HepG2 (cell line): ENCODE measurements at regions not wholly inside any gene's neighbourhood (a gene's known extent, or its start where the extent isn't known, plus 50 kb on each side); places are given as distances from the start of the nearest gene placed in this dataset.

ENCODE experiments used
- ATAC-seq: fragments of 200-7000 bp; cut with Tn5 transposase; 3 replicates; pipeline ENCODE4 v1.9.1; 2020; ENCODE audit warnings: mild to moderate bottlenecking, moderate library complexity
- BruUV-seq: library from RNA; stranded (reverse); fragments of 400-500 nt; replicated peaks from 2 replicates; lab custom pipeline; 2021; lab: Mats Ljungman, UMichigan
- CTCF ChIA-PET: fragments of 300-600 bp; formaldehyde crosslinking; extraction: SDS; loops from one replicate; lab custom pipeline; 2021; ENCODE audit warnings: low total read pairs, inconsistent platforms, low intra/inter-chr PET ratio; lab: Yijun Ruan, JAX
- POLR2A ChIA-PET: fragments of 350-600 bp; sonication (Branson Sonifier 250); formaldehyde crosslinking; loops from one replicate; lab custom pipeline; 2020; ENCODE audit warnings: antibody characterized with exemption, inconsistent platforms; lab: Yijun Ruan, JAX
- DNase-seq: peaks from one replicate; pipeline ENCODE4 v3.0.0-alpha.2; 2015; ENCODE audit warnings: low spot score
- FAIRE-seq: peaks from 3 replicates; lab custom pipeline; 2011; peaks lifted over from hg19 to GRCh38; lab: Jason Lieb, UNC
- H2AFZ ChIP-seq: one replicate; pipeline ENCODE4 v1.6.1; 2011; ENCODE audit warnings: low read length, inconsistent platforms
- H3K27ac ChIP-seq: fragments of 300-600 bp; 3 replicates; pipeline ENCODE4 v1.8.0; 2011; ENCODE audit warnings: mixed run types, mild to moderate bottlenecking, mixed read lengths, low read length, inconsistent platforms; ENCODE audit not compliant: insufficient read depth; ENCODE audit errors: extremely low read length
- H3K27me3 ChIP-seq, 2 experiments: fragments of 200-600 bp in 1 of 2; 2 replicates in 1 of 2; 3 replicates in 1 of 2; pipeline versions ENCODE4 v1.6.0 to v1.8.0; 2011; ENCODE audit warnings: low read length in 2 of 2, mild to moderate bottlenecking in 2 of 2, moderate library complexity in 2 of 2, inconsistent platforms in 1 of 2; ENCODE audit not compliant: insufficient read depth in 2 of 2, control insufficient read depth in 1 of 2
- H3K36me3 ChIP-seq, 2 experiments: fragments of 200-600 bp in 1 of 2; replicated peaks in 1 of 2; 2 replicates in 1 of 2; 3 replicates in 1 of 2; pipeline versions ENCODE4 v1.5.1 to v1.8.0; 2011; ENCODE audit warnings: low read length in 2 of 2, inconsistent platforms in 1 of 2; ENCODE audit not compliant: insufficient read depth in 2 of 2, control insufficient read depth in 1 of 2
- H3K4me1 ChIP-seq: 2 replicates; pipeline ENCODE4 v1.5.1; 2012; ENCODE audit warnings: low read length, inconsistent platforms; ENCODE audit not compliant: insufficient read depth
- H3K4me2 ChIP-seq: 2 replicates; pipeline ENCODE4 v1.6.0; 2011; ENCODE audit warnings: low read depth, low read length, inconsistent platforms
- H3K4me3 ChIP-seq, 3 experiments: fragments of 200-600 bp in 1 of 3; sonication (generic), shearing (Covaris generic) in 1 of 3; replicated peaks in 1 of 3; 2 replicates each; pipeline ENCODE4 v1.5.1; 2011 to 2016; ENCODE audit warnings: low read length in 3 of 3, inconsistent platforms in 2 of 3, low read depth in 2 of 3, mild to moderate bottlenecking in 2 of 3, control low read depth in 1 of 3, mixed read lengths in 1 of 3; ENCODE audit not compliant: insufficient read depth in 1 of 3
- H3K79me2 ChIP-seq: one replicate; pipeline ENCODE4 v1.6.1; 2011; ENCODE audit warnings: low read length, inconsistent platforms; ENCODE audit not compliant: insufficient read depth
- H3K9ac ChIP-seq: 2 replicates; pipeline ENCODE4 v1.6.0; 2011; ENCODE audit warnings: mild to moderate bottlenecking, low read depth, low read length, inconsistent platforms; ENCODE audit not compliant: insufficient read depth
- H3K9me3 ChIP-seq: 2 replicates; pipeline ENCODE4 v1.5.1; 2012; ENCODE audit warnings: mild to moderate bottlenecking, low read length
- H4K20me1 ChIP-seq: 2 replicates; pipeline ENCODE4 v1.6.0; 2011; ENCODE audit warnings: inconsistent platforms, mild to moderate bottlenecking, low read length, moderate library complexity; ENCODE audit not compliant: insufficient read depth
- ATF5 ChIP-seq: sonication (generic); formaldehyde crosslinking; IDR thresholded peaks from 2 replicates; pipeline ENCODE4 v1.4.0; 2020; ENCODE audit warnings: mild to moderate bottlenecking, low read depth, missing genetic modification reagents
- CHD2 ChIP-seq: IDR thresholded peaks from 2 replicates; pipeline ENCODE4 v1.6.1; 2011; ENCODE audit warnings: low read depth, low read length, improper control_type of control experiment
- EEA1 ChIP-seq: sonication (generic); formaldehyde crosslinking; IDR thresholded peaks from 2 replicates; pipeline ENCODE4 v1.5.1; 2020; ENCODE audit warnings: mild to moderate bottlenecking, missing genetic modification reagents, borderline replicate concordance
- EZH2 ChIP-seq: conservative IDR thresholded peaks from 2 replicates; pipeline ENCODE4 v1.6.1; 2012; ENCODE audit warnings: mild to moderate bottlenecking, low read depth, low read length, moderate library complexity
- KDM1A ChIP-seq: IDR thresholded peaks from 2 replicates; pipeline ENCODE4 v1.6.1; 2016; ENCODE audit warnings: missing compliant biosample characterization
- LBX2 ChIP-seq: sonication (generic); formaldehyde crosslinking; IDR thresholded peaks from 2 replicates; pipeline ENCODE4 v1.5.0; 2020; ENCODE audit warnings: missing genetic modification reagents, mild to moderate bottlenecking, borderline replicate concordance
- SAP130 ChIP-seq: IDR thresholded peaks from 2 replicates; pipeline ENCODE4 v1.6.1; 2016; ENCODE audit warnings: low read depth
- ZBED4 ChIP-seq: sonication (generic); formaldehyde crosslinking; IDR thresholded peaks from 2 replicates; pipeline ENCODE4 v1.4.0; 2020; ENCODE audit warnings: missing genetic modification reagents, borderline replicate concordance
- ZNF329 ChIP-seq: sonication (generic); formaldehyde crosslinking; IDR thresholded peaks from 2 replicates; pipeline ENCODE4 v1.9.0; 2021; ENCODE audit warnings: low read depth, mild to moderate bottlenecking, missing genetic modification reagents
- ZNF34 ChIP-seq: sonication (generic); formaldehyde crosslinking; IDR thresholded peaks from 2 replicates; pipeline ENCODE4 v1.4.0; 2020; ENCODE audit warnings: mild to moderate bottlenecking, missing genetic modification reagents, borderline replicate concordance
- ZNF788 ChIP-seq: sonication (generic); formaldehyde crosslinking; IDR thresholded peaks from 2 replicates; pipeline ENCODE4 v1.5.0; 2020; ENCODE audit warnings: mild to moderate bottlenecking, missing genetic modification reagents, borderline replicate concordance
- WGBS: methylation state at CpG from one replicate; pipeline ENCODE4 v1.1.6; 2017; ENCODE audit warnings: low lambda C conversion rate; 5-methylcytosine and 5-hydroxymethylcytosine counted together
- in situ Hi-C: cut with HindIII; loops from 2 replicates; pipeline ENCODE4 v1.10.0; 2017; ENCODE audit warnings: low pct_unique_long_range_greater_than_20kb; ENCODE audit not compliant: extremely low pct_ligation_motif_present
- intact Hi-C: fragments of 100-400 bp; cut with micrococcal nuclease; formaldehyde crosslinking; loops from one replicate; pipeline ENCODE4 v1.10.0; 2022; ENCODE audit not compliant: unreplicated experiment

GRCh38 chr20:60507087-60507694, 549.0 kb downstream of the CDH26 start:
- CTCF ChIA-PET = no interaction called here
- WGBS = 24% methylated on average over 9 of the region's 9 CpGs
- ATAC-seq (no peak), DNase-seq (no peak), FAIRE-seq (no peak)
- BruUV-seq = no TSS peak
- Histone ChIP-seq H3K4me3 (no peak overlapping the region), H3K36me3 (no peaks in the 10 kb centered on the region), H3K4me1 (no peaks in the 10 kb centered on the region), H4K20me1 (no peaks in the 10 kb centered on the region), H2AFZ (no peak overlapping the region), H3K4me2 (no peak overlapping the region), H3K79me2 (no peaks in the 10 kb centered on the region), H3K9me3 (peaks cover 47% of the 10 kb centered on the region), H3K9ac (no peak overlapping the region), H3K27me3 (no peaks in the 10 kb centered on the region), H3K27ac (no peak overlapping the region)
- intact Hi-C loops (no loop called here), in situ Hi-C loops (no loop called here)
- POLR2A ChIA-PET = no interaction called here
- no peak for TF ChIP-seq ZNF788 (CRISPR knock-in tag)
- no peak for TF ChIP-seq EEA1 (CRISPR knock-in tag)
- TF ChIP-seq CHD2 = no peak
- no peak for TF ChIP-seq KDM1A (CRISPR knock-in tag)
- TF ChIP-seq ATF5 (CRISPR knock-in tag) = no peak

- Histone ChIP-seq H4K20me1 (no peaks in the 10 kb centered on the region), H3K9ac (no peak overlapping the region), H3K79me2 (no peaks in the 10 kb centered on the region), H3K4me2 (no peak overlapping the region), H3K27me3 (no peaks in the 10 kb centered on the region), H3K27ac (no peak overlapping the region), H3K9me3 (peaks cover 50% of the 10 kb centered on the region), H3K36me3 (no peaks in the 10 kb centered on the region), H3K4me3 (no peak overlapping the region), H3K4me1 (no peaks in the 10 kb centered on the region), H2AFZ (no peak overlapping the region)
- no peak for DNase-seq
- no peak for ATAC-seq
- intact Hi-C loops (no loop called here), in situ Hi-C loops (no loop called here)
- no peak for TF ChIP-seq ZNF329 (CRISPR knock-in tag)
- TF ChIP-seq LBX2 (CRISPR knock-in tag) = no peak
- TF ChIP-seq SAP130 (CRISPR knock-in tag) = no peak
- no peak for TF ChIP-seq EZH2
- no peak for TF ChIP-seq ZBED4 (CRISPR knock-in tag)
- TF ChIP-seq ZNF34 = no peak
- no TSS peak for BruUV-seq
- FAIRE-seq = no peak
- WGBS = 0% methylated on average over 4 of the region's 4 CpGs
- ChIA-PET POLR2A (no interaction called here), CTCF (no interaction called here)
Measured at GRCh38 chr20:60509407-60509806, 551.2 kb downstream of the CDH26 start.
